Upper lobe of left lung (tissue), 4 donors: ENCODE measurements at regions not wholly inside any gene's neighbourhood (a gene's known extent, or its start where the extent isn't known, plus 50 kb on each side); places are given as distances from the start of the nearest gene placed in this dataset.

Source experiments
- CTCF ChIP-seq, 6 experiments: fragments of 450-650 bp in 4 of 6; fragments of 200-600 bp in 2 of 6; sonication (generic) in 2 of 6; IDR thresholded peaks; one replicate each; pipeline ENCODE4 v1.5.1; 2016 to 2019; ENCODE audit warnings: antibody characterized with exemption in 6 of 6
- EP300 ChIP-seq, 4 donors: sonication (generic); formaldehyde crosslinking; IDR thresholded peaks; one replicate each; pipeline ENCODE4 v1.5.1; 2017; ENCODE audit warnings: antibody characterized with exemption in 4 of 4, control low read depth in 2 of 4
- POLR2A ChIP-seq, 4 donors: fragments of 450-650 bp; IDR thresholded peaks; one replicate each; pipeline ENCODE4 v1.5.1; 2016 to 2017; ENCODE audit warnings: antibody characterized with exemption in 4 of 4, mild to moderate bottlenecking in 2 of 4

GRCh38 chr3:188942191-188942590, 229.6 kb upstream of the TPRG1 start:
- no peak for TF ChIP-seq CTCF (IDR thresholded peaks at IDR 0.05)
- no peak for TF ChIP-seq POLR2A (IDR thresholded peaks at IDR 0.05)
- TF ChIP-seq EP300 (IDR thresholded peaks at IDR 0.05) = no peak
